MCF 10A (cell line): ENCODE measurements at regions not wholly inside any gene's neighbourhood (a gene's known extent, or its start where the extent isn't known, plus 50 kb on each side); places are given as distances from the start of the nearest gene placed in this dataset.

Source experiments
- BruUV-seq: library from RNA; stranded (reverse); fragments of 400-500 nt; replicated peaks from 2 replicates; lab custom pipeline; 2021; lab: Mats Ljungman, UMichigan
- CTCF ChIA-PET: fragments of 300-600 bp; sonication (Branson Sonifier 250); formaldehyde crosslinking; extraction: SDS; loops from one replicate; lab custom pipeline; 2021; ENCODE audit warnings: antibody characterized with exemption, inconsistent platforms; lab: Yijun Ruan, JAX
- POLR2A ChIA-PET: fragments of 300-600, 350-650 bp; sonication (Branson Sonifier 250); formaldehyde crosslinking; extraction: SDS; loops from one replicate; lab custom pipeline; 2020; ENCODE audit warnings: antibody characterized with exemption, inconsistent platforms; lab: Yijun Ruan, JAX
- DNase-seq: peaks from one replicate; pipeline ENCODE4 v3.0.0-alpha.2; 2018; ENCODE audit not compliant: unreplicated experiment
- H3K27ac Mint-ChIP-seq: one replicate; pipeline ENCODE4 v1.8.0; 2022; ENCODE audit warnings: mild to moderate bottlenecking, low read depth, mixed read lengths; ENCODE audit not compliant: unreplicated experiment
- H3K27me3 Mint-ChIP-seq: one replicate; pipeline ENCODE4 v1.8.0; 2022; ENCODE audit warnings: mixed read lengths; ENCODE audit not compliant: insufficient read depth, unreplicated experiment
- H3K36me3 Mint-ChIP-seq: one replicate; pipeline ENCODE4 v1.8.0; 2022; ENCODE audit warnings: mild to moderate bottlenecking, moderate library complexity, mixed read lengths; ENCODE audit not compliant: insufficient read depth, unreplicated experiment
- H3K4me1 Mint-ChIP-seq: one replicate; pipeline ENCODE4 v1.8.0; 2022; ENCODE audit warnings: mixed read lengths; ENCODE audit not compliant: insufficient read depth, unreplicated experiment
- H3K4me3 Mint-ChIP-seq: one replicate; pipeline ENCODE4 v1.8.0; 2022; ENCODE audit warnings: mild to moderate bottlenecking, moderate library complexity, mixed read lengths; ENCODE audit not compliant: unreplicated experiment
- H3K9me3 Mint-ChIP-seq: one replicate; pipeline ENCODE4 v1.8.0; 2022; ENCODE audit warnings: mixed read lengths; ENCODE audit not compliant: unreplicated experiment
- CTCF ChIP-seq: fragments of 200-600 bp; IDR thresholded peaks from one replicate; pipeline ENCODE4 v1.8.0; 2022; ENCODE audit warnings: antibody characterized with exemption, mild to moderate bottlenecking; ENCODE audit not compliant: unreplicated experiment
- intact Hi-C: fragments of 100-400 bp; cut with micrococcal nuclease; formaldehyde crosslinking; loops from 2 replicates; pipeline ENCODE4 v1.14.1; 2022

DNA sequence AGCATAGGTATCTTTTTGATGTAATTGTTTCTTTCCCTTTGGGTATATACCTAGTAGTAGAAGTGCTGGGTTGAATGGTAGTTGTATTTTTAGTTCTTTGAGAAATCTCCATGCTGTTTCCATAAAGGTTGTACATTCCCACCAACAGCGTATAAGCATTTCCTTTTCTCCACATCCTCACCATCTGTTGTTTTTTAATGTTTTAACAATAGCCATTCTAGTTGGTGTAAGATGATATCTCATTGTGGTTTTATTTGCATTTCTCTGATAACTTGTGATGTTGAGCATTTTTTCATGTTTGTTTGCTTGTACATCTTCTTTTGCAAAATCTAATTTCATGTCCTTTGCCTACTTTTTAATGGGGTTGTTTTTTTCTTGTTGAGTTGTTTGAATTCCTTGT, 80.0 kb upstream of the TMC3 start:
- Mint-ChIP-seq H3K4me3 (no peak overlapping the region), H3K36me3 (no peaks in the 10 kb centered on the region), H3K27ac (no peak overlapping the region), H3K27me3 (no peaks in the 10 kb centered on the region), H3K4me1 (peaks cover 10% of the 10 kb centered on the region), H3K9me3 (peaks cover 9% of the 10 kb centered on the region)
- POLR2A ChIA-PET: no interaction called here
- no TSS peak for BruUV-seq
- TF ChIP-seq CTCF: no peak
- DNase-seq: no peak
- intact Hi-C loops: no loop called here
- CTCF ChIA-PET: no interaction called here

DNA sequence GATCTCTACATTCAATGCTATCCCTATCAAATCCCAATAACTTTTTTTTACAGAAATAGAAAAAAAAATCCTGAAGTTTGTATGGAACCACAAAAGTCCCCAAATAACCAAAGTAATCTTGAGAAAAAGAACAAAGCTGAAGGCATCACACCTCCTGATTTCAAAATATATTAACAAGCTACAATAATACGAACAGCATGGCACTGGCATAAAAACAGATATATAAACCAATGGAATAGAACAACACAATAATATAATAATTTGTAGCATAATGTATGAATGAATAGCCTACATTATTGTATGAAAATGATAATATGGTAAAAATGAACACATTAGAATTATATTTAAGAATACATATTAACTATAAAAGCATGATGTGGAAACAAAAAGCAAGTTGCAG, 76.7 kb upstream of the TMC3 start:
- H3K4me3 Mint-ChIP-seq: no peak overlapping the region
- CTCF ChIA-PET: no interaction called here
- BruUV-seq: no TSS peak
- DNase-seq: no peak
- H3K27ac Mint-ChIP-seq: no peak overlapping the region
- H3K9me3 Mint-ChIP-seq: no peaks in the 10 kb centered on the region
- H3K27me3 Mint-ChIP-seq: no peaks in the 10 kb centered on the region
- intact Hi-C loops: no loop called here
- POLR2A ChIA-PET: interaction anchor here (0.7 kb wide), 2 partner anchors 29 to 275 kb away, joined by 3 read pairs; no protein-coding TSS in a partner anchor
- H3K36me3 Mint-ChIP-seq: no peaks in the 10 kb centered on the region
- no peak for TF ChIP-seq CTCF
- peaks cover 6% of the 10 kb centered on the region for H3K4me1 Mint-ChIP-seq

DNA sequence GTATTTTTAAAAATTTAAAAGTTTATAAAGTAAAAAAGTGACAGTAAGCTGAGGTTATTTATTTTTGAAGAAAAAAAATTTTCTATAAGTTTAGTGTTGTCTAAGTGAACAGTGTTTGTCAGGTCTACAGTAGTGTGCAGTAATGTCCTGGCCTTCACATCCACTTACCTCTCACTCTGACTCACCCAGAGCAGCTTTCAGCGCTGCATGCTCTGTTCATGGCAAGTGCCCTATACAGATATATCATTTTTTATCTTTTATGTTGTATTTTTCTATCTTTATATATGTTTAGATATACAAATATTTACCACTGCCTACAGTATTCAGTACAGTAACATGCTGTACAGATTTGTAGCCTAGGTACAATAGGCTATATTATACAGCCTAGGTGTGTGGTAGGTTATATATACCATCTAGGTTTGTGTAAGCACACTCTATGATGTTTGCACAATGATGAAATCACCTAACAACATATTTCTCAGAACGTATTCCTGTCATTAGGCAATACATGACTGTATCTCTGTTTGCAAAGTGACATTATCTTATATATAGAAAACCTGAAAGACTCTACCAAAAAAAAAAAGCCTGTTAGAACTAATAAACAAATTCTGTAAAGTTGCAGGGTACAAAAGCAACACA, 75.9 kb upstream of the TMC3 start:
- POLR2A ChIA-PET: no interaction called here
- no peak overlapping the region for H3K27ac Mint-ChIP-seq
- BruUV-seq: no TSS peak

More for the DNA sequence above, 75.9 kb upstream of the TMC3 start:
- no peaks in the 10 kb centered on the region for H3K36me3 Mint-ChIP-seq
- H3K4me3 Mint-ChIP-seq: no peak overlapping the region
- no peak for DNase-seq
- H3K9me3 Mint-ChIP-seq: no peaks in the 10 kb centered on the region
- no peak for TF ChIP-seq CTCF
- H3K27me3 Mint-ChIP-seq: no peaks in the 10 kb centered on the region
- CTCF ChIA-PET: interaction anchor here (0.7 kb wide), 1 partner anchor 747 kb away, joined by 4 read pairs; no protein-coding TSS in a partner anchor
- intact Hi-C loops: no loop called here
- H3K4me1 Mint-ChIP-seq: peaks cover 6% of the 10 kb centered on the region
